Fibroblast of lung (primary cell): ENCODE measurements at regions not wholly inside any gene's neighbourhood (a gene's known extent, or its start where the extent isn't known, plus 50 kb on each side); places are given as distances from the start of the nearest gene placed in this dataset.

Experiments
- DNase-seq, 2 donors: peaks; one replicate each; pipeline versions ENCODE4 v3.0.0 to v3.0.0-alpha.2; 2010; ENCODE audit warnings: low read depth in 2 of 2
- H2AFZ ChIP-seq: 2 replicates; pipeline ENCODE4 v1.5.1; 2012; ENCODE audit warnings: low read length, control low read depth, inconsistent platforms
- H3K27ac ChIP-seq: 2 replicates; pipeline ENCODE4 v1.5.1; 2011; ENCODE audit warnings: low read length, control low read depth; ENCODE audit not compliant: insufficient read depth
- H3K27me3 ChIP-seq: 2 replicates; pipeline ENCODE4 v1.5.1; 2011; ENCODE audit warnings: mild to moderate bottlenecking, low read length; ENCODE audit not compliant: control insufficient read depth, insufficient read depth
- H3K36me3 ChIP-seq: 2 replicates; pipeline ENCODE4 v1.5.1; 2011; ENCODE audit warnings: low read length; ENCODE audit not compliant: control insufficient read depth, insufficient read depth
- H3K4me1 ChIP-seq: 2 replicates; pipeline ENCODE4 v1.5.1; 2011; ENCODE audit warnings: low read length; ENCODE audit not compliant: control insufficient read depth, insufficient read depth; ENCODE audit errors: extremely low read depth
- H3K4me2 ChIP-seq: 2 replicates; pipeline ENCODE4 v1.5.1; 2011; ENCODE audit warnings: low read length, control low read depth; ENCODE audit not compliant: insufficient read depth; ENCODE audit errors: extremely low read depth
- H3K4me3 ChIP-seq, 4 experiments: fragments of 200-600 bp in 1 of 4; sonication (generic) in 1 of 4; replicated peaks in 1 of 4; 2 replicates each; pipeline ENCODE4 v1.5.1; 2011 to 2016; ENCODE audit warnings: low read length in 4 of 4, low read depth in 3 of 4, mild to moderate bottlenecking in 3 of 4, control low read depth in 2 of 4, inconsistent platforms in 1 of 4, mixed read lengths in 1 of 4; ENCODE audit not compliant: insufficient read depth in 1 of 4; ENCODE audit errors: control extremely low read depth in 1 of 4
- H3K79me2 ChIP-seq: 2 replicates; pipeline ENCODE4 v1.5.1; 2012; ENCODE audit warnings: mild to moderate bottlenecking, low read length, inconsistent platforms; ENCODE audit not compliant: control insufficient read depth, insufficient read depth
- H3K9ac ChIP-seq: 2 replicates; pipeline ENCODE4 v1.5.1; 2011; ENCODE audit warnings: mild to moderate bottlenecking, low read length, control low read depth; ENCODE audit not compliant: insufficient read depth
- H3K9me3 ChIP-seq: 2 replicates; pipeline ENCODE4 v1.5.1; 2012; ENCODE audit warnings: low read depth, low read length; ENCODE audit not compliant: control insufficient read depth, insufficient read depth
- H4K20me1 ChIP-seq: 2 replicates; pipeline ENCODE4 v1.5.1; 2011; ENCODE audit warnings: low read length; ENCODE audit not compliant: control insufficient read depth, insufficient read depth; ENCODE audit errors: extremely low read depth
- EZH2 ChIP-seq: IDR thresholded peaks from 2 replicates; pipeline ENCODE4 v1.5.1; 2012; ENCODE audit warnings: low read length, control low read depth, mild to moderate bottlenecking; ENCODE audit errors: missing control alignments
- TF ChIP-seq, protein P1 (sequence below), 2 donors: IDR thresholded peaks in 1 of 2; conservative IDR thresholded peaks in 1 of 2; 1 replicate in 1 of 2; 2 replicates in 1 of 2; pipeline ENCODE4 v1.5.1; 2011 to 2012; ENCODE audit warnings: low read length in 2 of 2, control low read depth in 1 of 2, inconsistent platforms in 1 of 2, low read depth in 1 of 2, mild to moderate bottlenecking in 1 of 2

DNA sequence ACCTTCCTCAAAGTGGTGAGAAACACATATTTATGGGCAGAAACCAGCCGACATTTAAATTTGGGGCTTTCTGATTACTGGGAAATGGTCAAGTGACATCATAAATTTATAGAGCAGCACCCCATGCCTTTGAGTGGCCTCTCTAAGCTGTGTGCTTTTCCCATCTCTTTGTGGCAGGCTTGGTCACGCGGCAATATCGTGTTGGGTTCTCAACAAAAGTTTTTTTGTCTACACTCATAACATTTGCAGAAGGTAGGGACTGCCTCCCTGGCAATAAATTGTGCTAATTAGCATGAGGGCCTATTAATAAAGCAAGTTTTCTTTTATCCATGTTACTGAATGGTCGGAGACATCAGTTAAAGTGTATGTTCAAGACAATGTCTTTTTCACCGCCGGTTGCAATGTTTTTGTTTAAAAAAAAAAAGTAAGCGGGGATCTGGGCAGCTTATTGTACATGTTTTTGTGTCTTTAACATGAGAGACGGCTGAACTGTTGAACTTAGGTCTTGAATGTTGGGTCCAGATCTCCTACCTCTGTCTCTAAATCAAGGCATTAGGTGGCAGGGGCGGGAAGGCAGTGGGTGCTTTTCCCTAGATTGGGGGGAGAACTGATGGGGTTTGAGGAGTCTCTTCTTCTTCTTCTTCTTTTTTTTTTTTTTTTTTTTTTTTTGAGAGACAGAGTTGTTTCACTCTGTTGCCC is 193.3 kb downstream of the PHETA1 start:
- H3K27ac ChIP-seq: no peak overlapping the region

DNA sequence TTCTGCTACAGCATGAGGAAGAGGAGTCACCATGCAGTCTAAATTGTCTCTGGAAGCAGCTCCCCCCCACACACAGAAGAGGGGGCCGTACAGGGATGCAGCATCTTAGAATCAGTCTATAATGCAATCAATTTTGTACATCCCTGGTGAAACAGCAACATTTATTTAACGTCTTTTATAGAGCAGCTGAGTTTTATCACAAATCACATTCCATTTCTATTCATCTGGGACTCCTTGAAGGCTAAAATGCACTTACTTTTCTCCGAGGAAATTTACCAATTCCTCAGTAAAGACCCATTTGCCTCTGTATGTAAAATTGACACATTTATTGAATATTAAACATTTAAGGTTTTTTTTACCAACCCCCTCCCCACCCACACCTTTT is 193.9 kb downstream of the PHETA1 start:
- Histone ChIP-seq H3K4me1 (no peaks in the 10 kb centered on the region), H3K27me3 (peaks cover 3% of the 10 kb centered on the region)

More for the DNA sequence above, 193.3 kb downstream of the PHETA1 start:
- Histone ChIP-seq H3K79me2 (no peaks in the 10 kb centered on the region), H3K27me3 (peaks cover 3% of the 10 kb centered on the region), H3K4me1 (no peaks in the 10 kb centered on the region), H2AFZ (no peak overlapping the region), H3K36me3 (no peaks in the 10 kb centered on the region), H4K20me1 (no peaks in the 10 kb centered on the region), H3K4me3 (no peak overlapping the region), H3K9ac (no peak overlapping the region), H3K9me3 (no peaks in the 10 kb centered on the region), H3K4me2 (no peak overlapping the region)
- TF ChIP-seq EZH2: no peak
- TF ChIP-seq, protein P1, sequence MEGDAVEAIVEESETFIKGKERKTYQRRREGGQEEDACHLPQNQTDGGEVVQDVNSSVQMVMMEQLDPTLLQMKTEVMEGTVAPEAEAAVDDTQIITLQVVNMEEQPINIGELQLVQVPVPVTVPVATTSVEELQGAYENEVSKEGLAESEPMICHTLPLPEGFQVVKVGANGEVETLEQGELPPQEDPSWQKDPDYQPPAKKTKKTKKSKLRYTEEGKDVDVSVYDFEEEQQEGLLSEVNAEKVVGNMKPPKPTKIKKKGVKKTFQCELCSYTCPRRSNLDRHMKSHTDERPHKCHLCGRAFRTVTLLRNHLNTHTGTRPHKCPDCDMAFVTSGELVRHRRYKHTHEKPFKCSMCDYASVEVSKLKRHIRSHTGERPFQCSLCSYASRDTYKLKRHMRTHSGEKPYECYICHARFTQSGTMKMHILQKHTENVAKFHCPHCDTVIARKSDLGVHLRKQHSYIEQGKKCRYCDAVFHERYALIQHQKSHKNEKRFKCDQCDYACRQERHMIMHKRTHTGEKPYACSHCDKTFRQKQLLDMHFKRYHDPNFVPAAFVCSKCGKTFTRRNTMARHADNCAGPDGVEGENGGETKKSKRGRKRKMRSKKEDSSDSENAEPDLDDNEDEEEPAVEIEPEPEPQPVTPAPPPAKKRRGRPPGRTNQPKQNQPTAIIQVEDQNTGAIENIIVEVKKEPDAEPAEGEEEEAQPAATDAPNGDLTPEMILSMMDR (conservative IDR thresholded peaks at IDR 0.05 in 1 of 2, IDR thresholded peaks at IDR 0.05 in 1 of 2; ENCODE audit: low read depth in 1 of 2, low read length in 2 of 2): no peak
- DNase-seq: no peak

DNA sequence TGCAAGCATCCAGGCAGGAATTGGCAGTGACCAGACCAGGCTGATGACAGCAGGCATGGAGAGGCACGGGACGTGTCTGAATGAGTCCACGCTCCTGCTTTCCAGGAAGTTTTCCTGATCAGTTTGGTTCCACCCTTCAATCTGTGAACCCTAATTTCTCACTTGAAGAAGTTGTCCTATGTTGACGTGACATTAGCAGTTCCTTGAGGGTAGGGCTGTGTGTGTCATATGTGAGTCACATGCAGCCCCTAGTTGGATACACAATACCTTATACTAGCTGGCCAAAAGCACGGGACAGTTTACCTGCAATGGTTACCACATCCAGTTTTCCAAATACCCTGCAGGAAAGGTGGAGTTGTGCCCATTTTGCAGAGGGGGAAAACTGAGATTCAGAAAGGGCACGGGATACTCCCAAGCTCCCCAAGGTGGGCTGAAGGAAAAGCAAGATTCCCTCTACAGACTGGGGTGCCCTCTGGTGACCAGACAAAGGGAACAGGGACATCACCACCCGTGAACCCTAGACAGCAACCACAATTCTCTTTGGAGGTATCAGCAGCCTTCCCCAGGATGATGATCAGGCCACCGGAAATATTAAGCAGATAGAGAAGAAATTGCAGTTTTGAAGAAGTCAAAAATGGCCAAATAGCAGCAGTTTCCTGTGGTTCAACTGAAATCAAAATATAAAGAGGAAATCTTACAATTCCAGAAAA is 194.5 kb downstream of the PHETA1 start:
- no peak overlapping the region for H3K4me3 ChIP-seq
- H2AFZ ChIP-seq: no peak overlapping the region
- H3K36me3 ChIP-seq: no peaks in the 10 kb centered on the region
- no peak overlapping the region for H3K4me2 ChIP-seq
- TF ChIP-seq EZH2: no peak
- TF ChIP-seq, protein P1 (conservative IDR thresholded peaks at IDR 0.05 in 1 of 2, IDR thresholded peaks at IDR 0.05 in 1 of 2; ENCODE audit: low read depth in 1 of 2, low read length in 2 of 2): no peak
- H3K9me3 ChIP-seq: no peaks in the 10 kb centered on the region
- H3K27ac ChIP-seq: no peak overlapping the region
- DNase-seq: no peak
- no peaks in the 10 kb centered on the region for H4K20me1 ChIP-seq
- no peaks in the 10 kb centered on the region for H3K79me2 ChIP-seq
- no peaks in the 10 kb centered on the region for H3K4me1 ChIP-seq
- peaks cover 3% of the 10 kb centered on the region for H3K27me3 ChIP-seq
- no peak overlapping the region for H3K9ac ChIP-seq

More for the DNA sequence above, 193.9 kb downstream of the PHETA1 start:
- H3K27ac ChIP-seq: no peak overlapping the region
- TF ChIP-seq EZH2: no peak
- TF ChIP-seq, protein P1 (conservative IDR thresholded peaks at IDR 0.05 in 1 of 2, IDR thresholded peaks at IDR 0.05 in 1 of 2; ENCODE audit: low read depth in 1 of 2, low read length in 2 of 2): no peak
- H3K79me2 ChIP-seq: no peaks in the 10 kb centered on the region
- H4K20me1 ChIP-seq: no peaks in the 10 kb centered on the region
- DNase-seq: no peak
- H3K4me3 ChIP-seq: no peak overlapping the region
- no peak overlapping the region for H3K9ac ChIP-seq
- no peak overlapping the region for H2AFZ ChIP-seq
- H3K4me2 ChIP-seq: no peak overlapping the region
- H3K9me3 ChIP-seq: no peaks in the 10 kb centered on the region
- H3K36me3 ChIP-seq: no peaks in the 10 kb centered on the region
